GM18868 (cell line): ENCODE measurements at regions not wholly inside any gene's neighbourhood (a gene's known extent, or its start where the extent isn't known, plus 50 kb on each side); places are given as distances from the start of the nearest gene placed in this dataset.
"Not testable (repeated sequence)": the region's sequence is repeated elsewhere in the genome, so short reads cannot be mapped to it uniquely, and the experiment has no call there.

Experiments used
- ATAC-seq: cut with Tn5 transposase; IDR thresholded peaks from one replicate; pipeline ENCODE4 v1.9.1; 2021; ENCODE audit warnings: mild to moderate bottlenecking, moderate library complexity; ENCODE audit not compliant: unreplicated experiment

DNA sequence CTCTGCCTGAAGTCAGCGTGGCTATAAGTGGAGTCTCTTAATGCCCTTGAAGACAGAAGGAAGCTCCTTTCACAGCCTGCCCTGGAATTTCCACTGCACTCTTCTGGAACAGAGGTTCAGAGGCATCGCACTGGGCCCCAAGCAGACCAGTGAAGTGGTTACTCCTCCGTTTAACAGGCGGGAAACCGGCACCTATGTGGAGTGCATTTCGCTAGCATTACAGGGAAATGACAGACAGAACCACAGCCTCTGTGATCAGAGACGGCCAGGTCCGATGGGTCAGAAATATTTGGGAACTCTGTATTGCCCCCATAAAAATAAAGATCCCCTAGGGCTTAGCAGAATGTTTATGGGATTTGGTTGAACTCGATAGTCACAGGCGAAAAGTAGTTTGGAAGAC, 406.9 kb upstream of the PRKCQ start:
- no peak for ATAC-seq

DNA sequence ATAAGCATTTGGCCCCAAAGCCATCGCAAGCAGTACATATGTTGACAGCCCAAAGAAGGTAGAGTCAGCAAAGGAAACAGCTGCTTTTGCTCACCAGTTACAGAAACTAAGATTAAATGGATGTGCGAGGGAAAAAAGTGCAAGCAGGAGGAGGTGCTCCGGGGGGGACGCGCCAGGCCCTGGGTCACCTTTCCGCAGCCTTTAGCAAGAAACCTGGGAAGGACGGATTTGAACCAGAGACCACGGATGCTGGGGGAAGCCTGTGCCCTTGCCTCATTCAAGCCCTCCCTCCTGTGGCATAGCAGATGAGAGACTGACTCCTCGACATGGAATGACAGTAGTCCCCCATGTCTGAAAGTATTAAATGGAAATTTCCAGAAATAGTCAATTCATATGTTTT, 405.6 kb upstream of the PRKCQ start:
- ATAC-seq, result no peak

- ATAC-seq, result no peak
These were observed 404.9 kb upstream of the PRKCQ start for GRCh38 chr10:6984971-6985370.

DNA sequence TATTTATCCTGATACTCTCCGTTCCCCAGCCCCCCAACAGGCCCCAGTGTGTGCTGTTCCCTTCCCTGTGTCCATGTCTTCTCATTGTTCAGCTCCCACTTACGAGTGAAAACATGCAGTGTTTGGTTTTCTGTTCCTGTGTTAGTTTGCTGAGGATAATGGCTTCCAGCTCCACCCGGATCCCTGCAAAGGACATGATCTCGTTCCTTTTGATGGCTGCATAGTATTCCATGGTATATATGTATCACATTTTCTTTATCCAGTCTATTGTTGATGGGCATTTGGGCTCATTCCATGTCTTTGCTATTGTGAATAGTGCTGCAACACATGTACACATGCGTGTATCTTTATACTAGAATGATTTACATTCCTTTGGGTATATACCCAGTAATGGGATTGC, 403.9 kb upstream of the PRKCQ start:
- ATAC-seq, result not testable (repeated sequence)

- no peak for ATAC-seq
These were observed 400.3 kb upstream of the PRKCQ start for GRCh38 chr10:6980353-6980752.

GRCh38 chr10:6979371-6979770, 399.3 kb upstream of the PRKCQ start:
- ATAC-seq, result no peak

- no peak for ATAC-seq
These were observed 398.1 kb upstream of the PRKCQ start for GRCh38 chr10:6978187-6978627.

GRCh38 chr10:6977398-6978186, 397.5 kb upstream of the PRKCQ start:
- ATAC-seq, result no peak

GRCh38 chr10:6973899-6974298, 393.8 kb upstream of the PRKCQ start:
- no peak for ATAC-seq

GRCh38 chr10:6972226-6972625, 392.1 kb upstream of the PRKCQ start:
- ATAC-seq, result no peak

- no peak for ATAC-seq
These were observed 389.6 kb upstream of the PRKCQ start for GRCh38 chr10:6969659-6970058.

DNA sequence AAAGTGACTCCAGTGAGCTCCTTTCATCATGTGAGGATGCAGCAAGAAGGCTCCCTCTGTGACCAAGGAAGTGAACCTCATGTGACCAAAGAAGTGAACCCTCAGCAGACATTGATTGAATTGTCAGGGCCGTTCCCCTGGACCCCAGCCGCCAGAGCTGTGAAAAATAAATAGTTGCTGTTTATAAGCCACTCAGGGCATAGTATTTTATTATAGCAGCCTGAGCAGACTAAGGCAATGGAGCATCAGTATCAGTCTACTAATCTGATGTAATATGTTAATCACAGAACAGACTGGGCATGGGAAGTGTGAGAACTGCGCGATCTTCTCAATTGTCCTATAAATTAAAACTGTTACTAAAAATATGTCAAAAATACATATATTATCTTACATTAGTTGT, 384.5 kb upstream of the PRKCQ start:
- ATAC-seq, result no peak

DNA sequence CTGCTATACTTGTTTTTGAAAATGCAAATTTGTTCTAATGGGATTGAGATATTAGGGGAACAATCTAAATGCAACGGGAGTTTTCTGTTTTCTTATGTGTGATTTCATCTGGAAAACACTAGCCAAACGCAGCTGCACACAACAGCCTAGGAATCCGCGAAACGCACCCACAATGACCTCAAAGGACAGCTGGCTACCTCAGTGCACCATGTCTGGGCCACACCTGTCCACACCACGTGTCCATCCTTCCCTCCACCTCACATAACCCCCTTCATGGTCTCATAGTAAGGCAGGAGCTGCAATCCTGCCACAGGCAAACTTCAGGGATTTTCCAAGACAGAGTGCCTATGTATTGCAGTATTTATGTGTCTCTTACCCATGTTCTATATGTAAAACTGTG, 382.5 kb upstream of the PRKCQ start:
- no peak for ATAC-seq

DNA sequence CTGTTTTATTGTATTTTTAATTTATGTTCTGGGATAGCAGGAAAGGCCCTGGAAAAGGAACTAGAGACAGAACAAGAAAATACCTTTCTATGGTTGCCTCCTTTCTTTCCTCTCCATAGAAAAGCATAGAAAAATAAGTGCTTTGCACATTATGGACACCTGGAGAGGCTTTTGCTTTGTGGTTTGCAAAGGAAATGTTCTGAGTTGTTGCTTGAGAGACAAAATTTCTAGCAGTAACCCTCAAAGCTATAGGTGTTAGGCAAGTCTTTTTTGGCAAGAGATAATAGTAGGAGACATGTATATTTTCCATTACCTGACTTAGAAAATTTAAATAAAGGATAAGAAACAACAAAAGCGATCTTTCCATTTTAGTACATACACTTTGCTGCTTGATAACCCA, 378.6 kb upstream of the PRKCQ start:
- ATAC-seq, result no peak

DNA sequence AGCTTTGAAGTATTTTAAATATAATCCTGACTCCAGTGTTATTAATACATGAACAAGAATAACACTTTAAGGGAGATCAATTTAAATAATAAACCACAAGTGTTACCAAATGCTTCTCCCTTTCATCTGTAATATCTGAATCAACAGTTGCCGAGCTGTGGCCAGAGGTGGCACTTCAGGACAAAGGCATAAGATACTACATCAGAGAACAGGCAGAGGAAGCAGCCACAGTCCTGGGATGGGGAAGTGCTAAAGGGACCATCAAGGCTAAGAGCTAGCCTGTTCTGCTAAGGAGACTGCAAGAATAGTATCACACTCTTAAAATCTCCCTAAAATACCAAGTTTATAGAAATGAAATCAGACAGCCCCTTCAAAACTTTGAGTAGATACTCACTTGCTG, 378.2 kb upstream of the PRKCQ start:
- no peak for ATAC-seq

- ATAC-seq, result no peak
These were observed 377.8 kb upstream of the PRKCQ start for GRCh38 chr10:6957851-6958250.

- no peak for ATAC-seq
These were observed 376.5 kb upstream of the PRKCQ start for GRCh38 chr10:6956562-6956961.

- no peak for ATAC-seq
These were observed 373.3 kb upstream of the PRKCQ start for GRCh38 chr10:6953271-6953801.

GRCh38 chr10:6951732-6952131, 371.7 kb upstream of the PRKCQ start:
- no peak for ATAC-seq

- ATAC-seq, result no peak
These were observed 370.1 kb upstream of the PRKCQ start for GRCh38 chr10:6950133-6950532.

DNA sequence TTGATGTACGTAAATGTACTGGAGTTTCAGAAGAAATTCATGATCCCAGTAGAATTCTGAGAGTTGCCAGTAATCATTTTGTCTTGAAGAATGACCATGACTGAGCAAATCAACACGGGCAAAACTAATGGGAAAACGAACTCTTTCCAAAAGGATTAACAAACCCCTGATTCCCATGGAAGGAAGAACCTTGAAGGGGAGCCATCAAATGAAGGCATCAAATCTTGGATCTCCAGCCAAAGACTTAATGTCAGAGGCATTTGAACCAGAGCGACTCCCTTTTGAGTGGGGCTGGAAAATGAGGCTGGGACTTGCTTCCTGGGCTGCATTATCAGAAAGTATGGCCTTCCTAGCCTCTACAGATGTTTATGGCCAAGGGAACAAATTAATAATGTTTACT, 364.4 kb upstream of the PRKCQ start:
- no peak for ATAC-seq

DNA sequence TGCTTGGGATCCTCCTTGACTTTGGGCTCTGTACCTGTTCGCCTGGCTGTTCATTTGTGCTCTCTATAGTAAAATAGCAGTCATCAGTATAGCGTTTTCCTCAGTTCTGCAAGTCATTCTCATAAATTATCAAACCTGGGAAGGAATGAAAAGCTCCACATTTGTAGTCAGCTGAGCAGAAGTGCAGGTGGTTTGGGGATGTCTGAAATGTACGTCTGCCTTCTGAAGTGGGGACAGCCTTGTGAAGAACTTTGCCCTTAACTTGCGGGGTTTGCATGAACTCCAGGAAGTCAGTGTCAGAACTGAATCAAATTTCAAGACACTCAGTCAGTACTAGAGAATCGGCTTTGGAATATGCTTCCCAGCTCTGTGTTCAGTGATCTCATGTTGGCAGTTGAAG, 358.3 kb upstream of the PRKCQ start:
- no peak for ATAC-seq

GRCh38 chr10:6936931-6937330, 356.9 kb upstream of the PRKCQ start:
- ATAC-seq, result no peak
